CD4-positive, alpha-beta T cell treated with Interleukin-15 for 4 hours (primary cell): ENCODE measurements at regions not wholly inside any gene's neighbourhood (a gene's known extent, or its start where the extent isn't known, plus 50 kb on each side); places are given as distances from the start of the nearest gene placed in this dataset.
"Not testable (repeated sequence)": the region's sequence is repeated elsewhere in the genome, so short reads cannot be mapped to it uniquely, and the experiment has no call there.

Experiments
- DNase-seq: peaks from one replicate; pipeline ENCODE4 v3.0.0-alpha.2; 2020; ENCODE audit warnings: low spot score

DNA sequence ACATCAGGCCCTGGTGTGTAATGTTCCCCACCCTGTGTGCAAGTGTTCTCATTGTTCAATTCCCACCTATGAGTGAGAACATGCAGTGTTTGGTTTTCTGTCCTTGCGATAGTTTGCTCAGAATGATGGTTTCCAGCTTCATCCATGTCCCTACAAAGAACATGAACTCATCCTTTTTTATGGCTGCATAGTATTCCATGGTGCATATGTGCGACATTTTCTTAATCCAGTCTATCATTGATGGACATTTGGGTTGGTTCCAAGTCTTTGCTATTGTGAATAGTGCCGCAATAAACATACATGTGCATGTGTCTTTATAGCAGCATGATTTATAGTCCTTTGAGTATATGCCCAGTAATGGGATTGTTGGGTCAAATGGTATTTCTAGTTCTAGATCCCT, 60.5 kb upstream of the PSME4 start:
- DNase-seq, result not testable (repeated sequence)

DNA sequence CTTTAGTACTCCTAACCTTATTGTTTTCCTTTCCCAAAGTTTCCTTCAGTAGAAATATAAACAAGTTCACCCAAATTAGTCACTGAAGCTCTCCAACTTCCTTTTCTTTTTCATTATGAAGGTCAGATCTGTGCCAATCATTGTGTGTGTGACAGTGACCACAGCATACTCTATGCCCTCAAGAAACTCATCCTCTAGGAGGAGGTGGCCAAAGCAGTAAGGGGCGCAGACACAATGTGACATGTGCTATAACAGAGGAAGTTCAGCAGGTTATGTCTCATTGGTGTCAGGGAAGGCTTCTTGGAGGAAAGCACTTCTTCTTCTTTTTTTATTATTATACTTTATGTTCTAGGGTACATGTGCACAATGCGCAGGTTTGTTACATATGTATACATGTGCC, 60.0 kb upstream of the PSME4 start:
- no peak for DNase-seq

DNA sequence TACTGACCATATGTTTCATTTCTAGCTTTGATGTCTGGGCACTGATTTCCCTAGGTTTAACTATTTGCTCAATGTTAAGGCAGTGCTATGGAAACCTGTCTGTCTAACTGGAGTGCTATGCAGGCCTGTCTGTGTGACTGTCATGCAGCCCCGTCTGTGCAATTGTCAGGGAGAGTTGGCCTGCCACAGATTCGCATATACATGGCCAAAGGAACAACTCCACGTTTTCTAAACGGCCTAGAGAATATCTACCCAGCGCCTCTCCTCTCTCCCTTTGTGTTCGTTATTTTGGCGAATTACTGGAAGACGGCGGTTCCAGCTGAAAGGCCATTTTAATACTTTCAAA, 59.6 kb upstream of the PSME4 start:
- DNase-seq, result no peak

DNA sequence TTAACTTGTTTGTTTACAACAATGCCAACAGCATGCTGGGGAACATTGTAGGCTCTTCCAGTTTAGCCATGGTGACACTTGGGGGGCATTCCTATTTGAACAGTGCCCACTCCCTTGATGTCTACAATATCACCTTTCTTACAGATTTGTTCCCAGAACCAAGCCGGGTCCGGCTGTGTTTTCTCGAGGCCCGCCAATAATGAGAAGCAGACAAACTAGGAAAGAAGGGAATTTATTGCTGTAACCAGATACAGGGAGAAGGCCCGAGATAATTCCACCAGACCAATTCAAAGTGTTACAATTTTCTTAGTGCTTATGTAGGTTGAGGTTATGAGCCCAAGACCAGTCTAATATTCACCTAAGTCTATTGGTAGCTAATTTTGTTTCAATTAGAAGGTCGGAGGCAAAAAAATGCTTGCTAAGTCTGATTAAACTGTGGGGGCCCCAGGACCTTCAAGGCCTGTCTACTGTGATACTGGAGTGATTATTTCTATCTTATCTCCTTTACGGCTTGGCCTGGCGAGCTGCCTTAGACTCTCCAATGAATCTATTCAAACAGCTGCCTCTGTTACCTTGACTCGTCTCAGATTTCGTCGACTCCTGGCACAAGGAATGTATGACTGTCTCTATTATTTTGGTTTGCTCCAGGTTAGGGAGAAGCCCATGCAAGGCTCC, 59.1 kb upstream of the PSME4 start:
- no peak for DNase-seq

DNA sequence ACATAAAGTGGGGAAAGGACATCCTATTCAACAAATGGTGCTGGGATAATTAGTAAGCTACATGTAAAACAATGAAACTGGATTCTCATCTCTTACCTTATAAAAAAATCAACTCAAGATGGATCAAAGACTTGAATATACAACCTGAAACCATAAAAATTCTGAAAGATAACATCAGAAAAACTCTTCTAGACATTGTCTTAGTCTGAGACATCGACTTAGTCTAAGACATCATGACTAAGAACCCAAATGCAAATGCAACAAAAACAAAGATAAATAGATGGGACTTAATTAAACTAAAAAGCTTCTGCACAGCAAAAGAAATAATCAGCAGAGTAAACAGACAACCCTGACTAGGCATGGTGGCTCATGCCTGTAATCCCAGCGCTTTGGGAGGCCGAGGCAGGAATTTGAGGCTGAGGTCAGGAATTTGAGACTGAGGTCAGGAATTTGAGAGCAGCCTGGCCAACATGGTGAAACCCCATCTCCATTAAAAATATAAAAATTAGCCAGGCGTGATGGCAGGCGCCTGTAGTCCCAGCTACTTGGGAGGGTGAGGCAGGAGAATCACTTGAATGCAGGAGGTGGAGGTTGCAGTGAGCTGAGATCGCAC, 54.8 kb upstream of the PSME4 start:
- DNase-seq, result not testable (repeated sequence)

DNA sequence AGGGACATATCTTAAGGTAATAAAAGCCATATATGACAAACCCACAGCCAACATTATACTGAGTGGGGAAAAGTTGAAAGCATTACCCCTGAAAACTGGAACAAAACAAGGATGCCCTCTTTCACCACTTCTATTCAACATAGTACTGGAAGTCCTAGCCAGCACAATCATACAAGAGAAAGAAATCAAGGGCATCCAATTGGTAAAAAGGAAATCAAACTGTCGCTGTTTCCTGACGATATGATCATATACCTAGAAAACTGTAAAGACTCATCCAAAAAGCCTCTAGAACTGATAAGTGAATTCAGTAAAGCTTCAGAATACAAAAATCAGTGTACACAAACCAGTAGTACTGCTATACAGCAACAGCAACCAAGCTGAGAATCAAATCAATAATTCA, 53.8 kb upstream of the PSME4 start:
- DNase-seq, result no peak

DNA sequence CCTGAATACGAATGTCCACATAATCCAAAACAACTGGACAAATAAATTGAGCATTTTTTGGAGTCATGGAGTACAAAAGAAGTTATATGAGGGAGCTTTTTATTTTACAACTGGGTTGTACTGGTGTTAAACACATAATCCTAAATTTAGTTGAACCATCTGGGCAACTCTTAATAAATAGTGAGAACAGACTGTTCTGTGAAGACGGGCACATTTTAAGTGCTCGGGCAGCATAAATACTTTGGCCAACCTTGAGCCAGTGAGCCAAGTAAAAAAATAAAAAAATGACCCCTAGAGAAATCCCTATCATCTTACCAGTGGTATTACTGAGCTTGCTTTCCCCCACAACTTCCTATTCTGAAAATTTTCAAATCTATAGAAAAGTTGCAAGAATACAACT, 50.9 kb upstream of the PSME4 start:
- DNase-seq, result no peak

DNA sequence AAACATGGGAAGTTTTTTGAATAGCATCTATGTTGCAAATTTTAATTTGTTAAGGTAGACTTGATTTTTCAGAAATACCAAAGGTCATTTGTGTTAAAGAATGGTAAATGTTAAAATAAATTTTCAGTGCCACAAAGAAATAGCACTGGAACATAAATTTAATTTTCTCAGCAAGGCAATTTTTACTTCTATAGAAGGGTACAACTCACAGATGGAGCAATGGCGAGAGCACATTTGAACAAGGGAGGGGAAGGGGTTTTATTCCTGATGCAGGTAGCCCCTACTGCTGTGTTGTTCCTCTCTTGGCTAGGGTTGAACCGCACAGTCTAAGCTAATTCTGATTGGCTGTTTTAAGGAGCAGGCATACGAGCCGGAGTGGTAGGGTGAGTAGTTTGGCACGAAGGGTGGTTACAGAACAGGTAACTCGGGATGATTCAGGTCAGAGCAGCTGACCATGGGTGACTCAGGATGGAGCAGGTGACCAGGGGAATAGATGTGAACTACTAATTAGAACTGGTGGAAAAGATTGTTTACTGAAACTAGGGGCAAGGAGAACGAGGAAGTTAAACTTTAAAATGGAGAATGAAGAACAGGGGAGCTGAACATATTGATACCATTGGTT, 50.1 kb upstream of the PSME4 start:
- no peak for DNase-seq
